Neural crest cell (in vitro differentiated cells): ENCODE measurements at regions not wholly inside any gene's neighbourhood (a gene's known extent, or its start where the extent isn't known, plus 50 kb on each side); places are given as distances from the start of the nearest gene placed in this dataset.

Experiments used
- DNase-seq: peaks from one replicate; pipeline ENCODE4 v3.0.0; 2021; ENCODE audit warnings: low read depth, mixed read lengths, low spot score
- H3K27ac Mint-ChIP-seq: one replicate; pipeline ENCODE4 v1.8.0; 2021; ENCODE audit warnings: mild to moderate bottlenecking, mixed read lengths; ENCODE audit not compliant: unreplicated experiment
- H3K27me3 Mint-ChIP-seq: 2 replicates; pipeline ENCODE4 v1.8.0; 2021; ENCODE audit warnings: low read depth, mild to moderate bottlenecking, mixed read lengths
- H3K36me3 Mint-ChIP-seq: 2 replicates; pipeline ENCODE4 v1.8.0; 2021; ENCODE audit warnings: low read depth, mild to moderate bottlenecking, mixed read lengths
- H3K4me1 Mint-ChIP-seq: 2 replicates; pipeline ENCODE4 v1.8.0; 2021; ENCODE audit warnings: mixed read lengths
- H3K4me3 Mint-ChIP-seq: one replicate; pipeline ENCODE4 v1.8.0; 2021; ENCODE audit warnings: mild to moderate bottlenecking, mixed read lengths
- H3K9me3 Mint-ChIP-seq: 2 replicates; pipeline ENCODE4 v1.8.0; 2021; ENCODE audit warnings: mixed read lengths
- CTCF ChIP-seq: fragments of 200-600 bp; sonication (generic); conservative IDR thresholded peaks from 2 replicates; pipeline ENCODE4 v1.5.0; 2021; ENCODE audit warnings: antibody characterized with exemption, mild to moderate bottlenecking

DNA sequence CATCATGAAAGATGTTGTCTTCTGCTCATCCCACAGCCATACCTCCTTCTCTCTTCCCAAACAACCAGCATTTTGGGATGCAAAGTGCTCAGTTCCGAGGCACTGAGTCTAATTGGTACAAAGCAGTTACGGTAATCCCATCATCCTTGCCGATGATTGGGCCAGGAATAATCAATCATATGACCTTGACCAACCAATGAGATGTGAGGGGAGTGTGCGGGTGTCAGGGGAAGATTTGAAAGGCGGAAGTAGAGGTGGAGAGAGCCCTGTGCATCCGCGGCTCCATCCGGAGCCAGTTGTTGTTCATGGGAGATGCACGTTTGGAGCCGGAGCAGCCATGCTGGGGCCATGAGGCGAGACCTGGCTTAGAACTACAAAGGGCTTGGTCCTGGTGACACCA is 67.3 kb downstream of the SYNE3 start:
- no peak for DNase-seq
- no peaks in the 10 kb centered on the region for H3K4me1 Mint-ChIP-seq
- no peaks in the 10 kb centered on the region for H3K9me3 Mint-ChIP-seq
- no peak overlapping the region for H3K27ac Mint-ChIP-seq
- H3K36me3 Mint-ChIP-seq, result no peaks in the 10 kb centered on the region
- no peak for TF ChIP-seq CTCF
- H3K4me3 Mint-ChIP-seq, result no peak overlapping the region
- no peaks in the 10 kb centered on the region for H3K27me3 Mint-ChIP-seq

DNA sequence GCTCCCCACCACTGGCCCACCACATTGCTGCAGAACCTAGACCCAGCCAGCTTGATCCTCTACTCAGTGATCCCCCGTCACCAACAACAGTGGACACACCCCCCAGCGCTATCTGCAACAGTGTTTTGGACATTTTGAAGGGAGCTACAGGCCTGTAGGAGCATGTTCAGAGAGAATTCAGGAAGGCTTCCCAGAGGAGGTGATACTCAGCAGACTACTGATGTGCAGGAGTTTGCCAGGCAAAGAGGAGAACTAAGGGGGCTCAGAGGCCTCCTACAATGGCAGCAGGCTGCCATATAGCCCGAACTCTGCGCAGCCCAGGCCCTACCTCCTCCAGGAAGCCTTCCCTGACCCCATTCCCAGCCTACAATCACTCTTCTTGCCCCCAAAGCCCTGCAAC is 70.0 kb downstream of the SYNE3 start:
- no peak overlapping the region for H3K27ac Mint-ChIP-seq
- no peak for TF ChIP-seq CTCF

GRCh38 chr14:95445676-95446075 is 70.8 kb downstream of the SYNE3 start:
- no peak for TF ChIP-seq CTCF
- DNase-seq, result no peak
- Mint-ChIP-seq H3K36me3 (no peaks in the 10 kb centered on the region), H3K9me3 (no peaks in the 10 kb centered on the region), H3K4me3 (no peak overlapping the region), H3K4me1 (peaks cover 3% of the 10 kb centered on the region), H3K27ac (no peak overlapping the region), H3K27me3 (no peaks in the 10 kb centered on the region)

More for the DNA sequence above, 70.0 kb downstream of the SYNE3 start:
- no peaks in the 10 kb centered on the region for H3K27me3 Mint-ChIP-seq
- peaks cover 3% of the 10 kb centered on the region for H3K4me1 Mint-ChIP-seq
- no peaks in the 10 kb centered on the region for H3K36me3 Mint-ChIP-seq
- H3K9me3 Mint-ChIP-seq, result no peaks in the 10 kb centered on the region
- no peak for DNase-seq
- H3K4me3 Mint-ChIP-seq, result no peak overlapping the region

DNA sequence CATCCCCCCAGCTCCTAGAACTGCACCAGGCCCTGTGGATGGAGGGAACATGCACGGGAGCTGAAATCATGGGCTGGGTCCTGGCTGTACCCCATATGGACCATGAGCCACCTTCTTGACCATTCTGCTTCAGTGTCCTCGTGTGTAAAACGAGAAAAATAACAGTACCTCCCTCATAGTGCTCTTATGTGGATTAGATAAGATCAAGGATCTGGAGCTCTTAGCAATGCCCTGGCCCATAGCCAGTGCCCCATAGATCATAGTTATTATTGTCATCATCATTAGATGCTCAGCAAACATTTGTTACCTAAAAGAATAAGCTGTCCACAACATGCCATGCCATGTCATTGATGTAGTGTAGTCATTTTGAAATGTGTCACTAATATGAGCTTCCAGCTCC is 71.3 kb downstream of the SYNE3 start:
- Mint-ChIP-seq H3K36me3 (no peaks in the 10 kb centered on the region), H3K9me3 (no peaks in the 10 kb centered on the region), H3K27ac (no peak overlapping the region), H3K27me3 (no peaks in the 10 kb centered on the region), H3K4me1 (peaks cover 3% of the 10 kb centered on the region), H3K4me3 (no peak overlapping the region)
- no peak for TF ChIP-seq CTCF
- no peak for DNase-seq

GRCh38 chr14:95444132-95445129 is 72.0 kb downstream of the SYNE3 start:
- H3K36me3 Mint-ChIP-seq, result no peaks in the 10 kb centered on the region
- DNase-seq, result no peak
- TF ChIP-seq CTCF, result no peak
- peaks cover 3% of the 10 kb centered on the region for H3K4me1 Mint-ChIP-seq
- H3K27ac Mint-ChIP-seq, result no peak overlapping the region
- H3K9me3 Mint-ChIP-seq, result no peaks in the 10 kb centered on the region
- H3K27me3 Mint-ChIP-seq, result no peaks in the 10 kb centered on the region
- H3K4me3 Mint-ChIP-seq, result no peak overlapping the region
